Right lobe of liver (tissue), 4 donors: ENCODE measurements at regions not wholly inside any gene's neighbourhood (a gene's known extent, or its start where the extent isn't known, plus 50 kb on each side); places are given as distances from the start of the nearest gene placed in this dataset.

ENCODE experiments used
- POLR2A ChIP-seq: fragments of 450-650 bp; IDR thresholded peaks from one replicate; pipeline ENCODE4 v1.6.1; 2017; ENCODE audit warnings: antibody characterized with exemption, mild to moderate bottlenecking
- TF ChIP-seq, protein P1 (sequence below), 4 donors: fragments of 200-600 bp in 3 of 4; fragments of 450-650 bp in 1 of 4; IDR thresholded peaks; one replicate each; pipeline versions ENCODE4 v1.5.1 to v1.8.0; 2016 to 2022; ENCODE audit warnings: antibody characterized with exemption in 4 of 4, mild to moderate bottlenecking in 2 of 4
- donor health status: DM: no; HTN: no; CAD: no.
- donor health status: DM: no; HTN: no; CAD: no.
- donor health status: DM: no; HTN: yes; CAD: no.

DNA sequence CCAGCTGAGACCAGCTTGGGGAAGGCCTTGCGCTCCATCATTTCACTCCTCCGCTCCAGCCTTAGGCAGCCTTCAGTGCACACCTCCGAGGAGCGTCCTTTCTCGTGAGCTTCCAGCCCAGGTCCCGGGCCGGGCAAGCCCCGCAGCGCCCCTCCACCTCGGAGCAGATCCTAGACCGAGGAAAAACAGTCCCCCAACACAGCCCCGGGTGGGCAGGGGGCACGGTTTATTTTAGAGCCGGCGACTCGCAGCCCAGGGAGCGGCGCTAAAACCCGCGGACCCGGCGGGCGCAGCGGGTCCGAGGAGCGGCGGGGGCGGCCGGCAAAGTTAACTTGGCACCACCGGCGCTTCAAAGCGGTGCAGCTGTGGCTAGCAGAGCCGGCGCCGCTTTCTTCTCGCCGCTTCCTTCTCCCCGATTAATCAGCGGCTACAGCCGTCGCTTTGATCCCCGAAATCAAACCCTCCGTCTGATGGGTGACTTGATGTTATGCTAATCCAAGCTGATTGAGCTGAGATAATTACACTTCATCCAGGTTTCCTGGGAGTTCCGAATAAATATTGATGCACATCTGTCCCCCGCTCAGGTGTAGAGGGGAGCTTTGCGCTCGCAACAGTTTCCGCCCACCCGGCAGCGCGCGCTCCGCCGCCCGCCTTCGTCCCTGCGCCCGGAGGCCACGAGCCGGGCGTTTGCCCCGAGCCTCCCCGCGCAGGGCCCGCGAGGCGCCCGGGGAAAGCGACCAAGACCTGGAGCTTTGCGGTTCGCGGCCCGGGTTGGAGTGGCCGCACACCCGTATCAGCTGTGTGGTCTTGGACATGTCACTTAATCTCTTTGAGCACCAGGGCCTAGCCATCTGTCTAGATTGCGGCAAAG is 192.7 kb downstream of the BUD13 start:
- TF ChIP-seq POLR2A, result no peak
- TF ChIP-seq, protein P1, sequence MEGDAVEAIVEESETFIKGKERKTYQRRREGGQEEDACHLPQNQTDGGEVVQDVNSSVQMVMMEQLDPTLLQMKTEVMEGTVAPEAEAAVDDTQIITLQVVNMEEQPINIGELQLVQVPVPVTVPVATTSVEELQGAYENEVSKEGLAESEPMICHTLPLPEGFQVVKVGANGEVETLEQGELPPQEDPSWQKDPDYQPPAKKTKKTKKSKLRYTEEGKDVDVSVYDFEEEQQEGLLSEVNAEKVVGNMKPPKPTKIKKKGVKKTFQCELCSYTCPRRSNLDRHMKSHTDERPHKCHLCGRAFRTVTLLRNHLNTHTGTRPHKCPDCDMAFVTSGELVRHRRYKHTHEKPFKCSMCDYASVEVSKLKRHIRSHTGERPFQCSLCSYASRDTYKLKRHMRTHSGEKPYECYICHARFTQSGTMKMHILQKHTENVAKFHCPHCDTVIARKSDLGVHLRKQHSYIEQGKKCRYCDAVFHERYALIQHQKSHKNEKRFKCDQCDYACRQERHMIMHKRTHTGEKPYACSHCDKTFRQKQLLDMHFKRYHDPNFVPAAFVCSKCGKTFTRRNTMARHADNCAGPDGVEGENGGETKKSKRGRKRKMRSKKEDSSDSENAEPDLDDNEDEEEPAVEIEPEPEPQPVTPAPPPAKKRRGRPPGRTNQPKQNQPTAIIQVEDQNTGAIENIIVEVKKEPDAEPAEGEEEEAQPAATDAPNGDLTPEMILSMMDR (IDR thresholded peaks at IDR 0.05), result no peak
